AG04450 (cell line): ENCODE measurements at regions not wholly inside any gene's neighbourhood (a gene's known extent, or its start where the extent isn't known, plus 50 kb on each side); places are given as distances from the start of the nearest gene placed in this dataset.

Experiments used
- CTCF ChIA-PET: fragments of 300-600, 350-600 bp; formaldehyde crosslinking; extraction: SDS; loops from one replicate; lab custom pipeline; 2022; ENCODE audit warnings: antibody characterized with exemption, inconsistent platforms; lab: Charles Lee
- POLR2A ChIA-PET: fragments of 350-600 bp; formaldehyde crosslinking; extraction: SDS; loops from one replicate; lab custom pipeline; 2021; ENCODE audit warnings: antibody characterized with exemption, inconsistent platforms; lab: Yijun Ruan, JAX
- DNase-seq: peaks from one replicate; pipeline ENCODE4 v3.0.0-alpha.2; 2011; ENCODE audit warnings: low read depth, low spot score
- H3K27ac ChIP-seq: one replicate; pipeline ENCODE4 v1.5.1; 2012; ENCODE audit warnings: low read depth, low read length, control low read depth
- H3K27me3 ChIP-seq: one replicate; pipeline ENCODE4 v1.6.0; 2012; ENCODE audit warnings: low read length; ENCODE audit not compliant: control insufficient read depth, insufficient read depth
- H3K4me3 ChIP-seq: 2 replicates; pipeline ENCODE4 v1.5.1; 2011; ENCODE audit warnings: mild to moderate bottlenecking, low read depth, low read length, control low read depth
- H3K9me3 ChIP-seq: 2 replicates; pipeline ENCODE4 v1.5.1; 2012; ENCODE audit warnings: low read length; ENCODE audit not compliant: control insufficient read depth, insufficient read depth
- TF ChIP-seq, protein P1 (sequence below): IDR thresholded peaks from 2 replicates; pipeline ENCODE4 v1.5.1; 2011; ENCODE audit warnings: low read depth, low read length, control low read depth, inconsistent platforms

DNA sequence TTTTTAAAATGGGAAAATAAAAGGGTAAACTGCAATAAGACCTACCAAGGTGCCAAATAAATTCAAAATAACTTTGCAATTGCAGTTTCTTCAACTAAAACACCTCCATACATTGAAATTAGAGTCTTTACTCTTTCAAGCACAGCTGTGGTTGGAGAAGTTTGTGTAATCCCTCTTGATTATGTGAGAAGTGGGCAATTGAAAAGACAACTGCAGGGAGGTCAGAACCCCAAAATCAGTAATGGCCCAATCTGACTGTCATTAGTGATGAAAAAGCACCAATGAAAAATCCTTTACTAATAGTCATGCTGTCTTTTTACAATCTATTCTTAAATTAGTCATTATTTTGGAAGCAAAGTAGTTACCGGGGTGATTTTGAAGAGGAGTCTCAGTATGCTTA is 116.7 kb upstream of the RGMB start:
- DNase-seq, result no peak
- H3K4me3 ChIP-seq, result no peak overlapping the region
- ChIA-PET CTCF (no interaction called here), POLR2A (no interaction called here)
- H3K27ac ChIP-seq, result no peak overlapping the region
- peaks cover 2% of the 10 kb centered on the region for H3K9me3 ChIP-seq
- TF ChIP-seq, protein P1, sequence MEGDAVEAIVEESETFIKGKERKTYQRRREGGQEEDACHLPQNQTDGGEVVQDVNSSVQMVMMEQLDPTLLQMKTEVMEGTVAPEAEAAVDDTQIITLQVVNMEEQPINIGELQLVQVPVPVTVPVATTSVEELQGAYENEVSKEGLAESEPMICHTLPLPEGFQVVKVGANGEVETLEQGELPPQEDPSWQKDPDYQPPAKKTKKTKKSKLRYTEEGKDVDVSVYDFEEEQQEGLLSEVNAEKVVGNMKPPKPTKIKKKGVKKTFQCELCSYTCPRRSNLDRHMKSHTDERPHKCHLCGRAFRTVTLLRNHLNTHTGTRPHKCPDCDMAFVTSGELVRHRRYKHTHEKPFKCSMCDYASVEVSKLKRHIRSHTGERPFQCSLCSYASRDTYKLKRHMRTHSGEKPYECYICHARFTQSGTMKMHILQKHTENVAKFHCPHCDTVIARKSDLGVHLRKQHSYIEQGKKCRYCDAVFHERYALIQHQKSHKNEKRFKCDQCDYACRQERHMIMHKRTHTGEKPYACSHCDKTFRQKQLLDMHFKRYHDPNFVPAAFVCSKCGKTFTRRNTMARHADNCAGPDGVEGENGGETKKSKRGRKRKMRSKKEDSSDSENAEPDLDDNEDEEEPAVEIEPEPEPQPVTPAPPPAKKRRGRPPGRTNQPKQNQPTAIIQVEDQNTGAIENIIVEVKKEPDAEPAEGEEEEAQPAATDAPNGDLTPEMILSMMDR, result no peak
- no peaks in the 10 kb centered on the region for H3K27me3 ChIP-seq

DNA sequence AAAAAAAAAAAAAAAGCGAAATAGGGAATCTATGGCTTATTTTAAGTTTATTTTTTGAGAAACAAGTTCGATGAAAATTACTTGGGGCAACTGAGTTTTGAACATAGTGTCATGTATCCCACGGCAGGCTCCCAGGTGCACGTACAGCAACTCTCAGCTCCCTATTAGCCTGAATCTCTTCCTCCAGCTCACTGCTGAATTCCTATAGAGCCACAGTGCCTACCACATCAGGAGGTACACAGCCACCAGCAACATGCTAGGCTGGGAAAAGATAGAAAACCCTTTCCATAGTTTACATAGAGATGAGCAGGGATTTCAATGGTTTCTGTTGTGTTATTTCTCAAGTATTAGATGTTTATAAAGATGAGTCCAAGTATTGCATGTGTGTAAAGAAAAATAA is 115.9 kb upstream of the RGMB start:
- ChIA-PET POLR2A (interaction anchor here (0.6 kb wide), 1 partner anchor 1911 kb away, joined by 4 read pairs; no protein-coding TSS in a partner anchor), CTCF (no interaction called here)
- H3K27ac ChIP-seq, result no peak overlapping the region
- H3K9me3 ChIP-seq, result peaks cover 3% of the 10 kb centered on the region
- TF ChIP-seq, protein P1, result no peak
- no peak for DNase-seq
- H3K27me3 ChIP-seq, result no peaks in the 10 kb centered on the region
- H3K4me3 ChIP-seq, result no peak overlapping the region

DNA sequence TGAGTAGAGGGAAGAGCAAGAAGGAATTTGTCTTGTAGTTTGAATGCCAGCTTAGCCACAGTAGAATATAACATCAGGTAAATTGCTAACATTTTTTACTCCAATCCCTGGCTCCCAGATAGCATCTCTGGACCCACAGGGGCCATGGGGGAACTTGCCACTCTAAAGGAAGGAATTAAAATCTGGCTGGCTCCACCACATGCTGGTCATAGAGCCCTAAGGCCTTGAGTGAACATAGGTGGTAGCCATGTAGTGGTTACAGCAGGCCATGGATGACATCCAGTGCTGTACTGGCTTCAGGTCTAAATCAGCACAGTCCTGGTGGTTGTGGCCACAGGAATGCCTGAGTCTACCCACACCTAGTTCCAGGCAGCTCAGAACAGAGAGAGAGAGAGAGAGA is 109.9 kb upstream of the RGMB start:
- Histone ChIP-seq H3K9me3 (peaks cover 19% of the 10 kb centered on the region), H3K27ac (no peak overlapping the region), H3K27me3 (no peaks in the 10 kb centered on the region), H3K4me3 (no peak overlapping the region)
- TF ChIP-seq, protein P1, result no peak
- DNase-seq, result no peak
- ChIA-PET CTCF (no interaction called here), POLR2A (no interaction called here)

DNA sequence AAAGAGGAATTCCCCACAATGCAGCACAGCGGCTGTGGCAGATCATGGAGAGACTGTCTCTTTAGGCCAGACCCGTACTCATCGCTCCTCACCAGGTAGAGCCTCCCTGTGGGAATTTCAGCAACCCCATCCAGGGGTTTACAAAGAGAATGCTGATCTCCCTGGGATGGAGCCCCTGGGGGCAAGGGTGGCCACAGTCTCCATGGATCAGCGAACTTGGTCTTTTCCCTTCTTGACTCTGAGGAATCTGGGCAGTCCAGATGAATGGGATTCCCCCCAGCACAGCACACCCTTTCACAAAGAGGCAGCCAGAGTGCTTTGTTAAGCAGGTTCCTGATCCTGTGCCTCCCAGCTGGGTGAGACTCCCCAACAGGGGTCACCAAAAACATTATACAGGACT is 108.7 kb upstream of the RGMB start:
- DNase-seq, result no peak
- CTCF ChIA-PET, result no interaction called here
- peaks cover 19% of the 10 kb centered on the region for H3K9me3 ChIP-seq
- H3K27ac ChIP-seq, result no peak overlapping the region
- H3K27me3 ChIP-seq, result no peaks in the 10 kb centered on the region
- H3K4me3 ChIP-seq, result no peak overlapping the region
- POLR2A ChIA-PET, result no interaction called here
- TF ChIP-seq, protein P1, result no peak

DNA sequence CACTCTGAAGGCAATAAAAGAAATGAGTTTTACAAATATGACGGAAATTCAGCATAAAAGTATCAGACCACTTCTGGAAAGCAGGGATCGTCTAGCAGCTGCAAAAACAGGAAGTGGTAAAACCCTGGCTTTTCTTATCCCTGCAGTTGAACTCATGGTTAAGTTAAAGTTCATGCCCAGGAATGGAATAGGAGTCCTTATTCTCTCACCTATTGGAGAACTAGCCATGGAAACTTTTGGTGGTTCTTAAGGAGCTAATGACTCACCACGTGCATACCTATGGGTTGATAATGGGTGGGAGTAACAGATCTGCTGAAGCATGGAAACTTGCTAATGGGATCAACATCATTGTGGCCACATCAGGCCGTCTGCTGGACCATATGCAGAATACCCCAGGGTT is 93.5 kb upstream of the RGMB start:
- H3K9me3 ChIP-seq, result no peaks in the 10 kb centered on the region
- ChIA-PET POLR2A (no interaction called here), CTCF (no interaction called here)
- DNase-seq, result no peak
- no peaks in the 10 kb centered on the region for H3K27me3 ChIP-seq
- H3K4me3 ChIP-seq, result no peak overlapping the region
- TF ChIP-seq, protein P1, result no peak
- no peak overlapping the region for H3K27ac ChIP-seq
